ENCODE measurements at regions not wholly inside any gene's neighbourhood (a gene's known extent, or its start where the extent isn't known, plus 50 kb on each side); places are given as distances from the start of the nearest gene placed in this dataset.

- DNase-seq (ENCODE audit: extremely low spot score): no peak
- Histone ChIP-seq H3K4me3 (no peak overlapping the region), H3K4me1 (no peaks in the 10 kb centered on the region), H3K27ac (replicated peaks in 1 of 4) (no peak overlapping the region), H3K9me3 (peaks cover 0 to 28% (median 16%) of the 10 kb centered on the region in 4 donors), H3K27me3 (peaks cover 0 to 23% (median 0%) of the 10 kb centered on the region in 4 donors), H3K36me3 (no peaks in the 10 kb centered on the region)
- TF ChIP-seq, protein P1, sequence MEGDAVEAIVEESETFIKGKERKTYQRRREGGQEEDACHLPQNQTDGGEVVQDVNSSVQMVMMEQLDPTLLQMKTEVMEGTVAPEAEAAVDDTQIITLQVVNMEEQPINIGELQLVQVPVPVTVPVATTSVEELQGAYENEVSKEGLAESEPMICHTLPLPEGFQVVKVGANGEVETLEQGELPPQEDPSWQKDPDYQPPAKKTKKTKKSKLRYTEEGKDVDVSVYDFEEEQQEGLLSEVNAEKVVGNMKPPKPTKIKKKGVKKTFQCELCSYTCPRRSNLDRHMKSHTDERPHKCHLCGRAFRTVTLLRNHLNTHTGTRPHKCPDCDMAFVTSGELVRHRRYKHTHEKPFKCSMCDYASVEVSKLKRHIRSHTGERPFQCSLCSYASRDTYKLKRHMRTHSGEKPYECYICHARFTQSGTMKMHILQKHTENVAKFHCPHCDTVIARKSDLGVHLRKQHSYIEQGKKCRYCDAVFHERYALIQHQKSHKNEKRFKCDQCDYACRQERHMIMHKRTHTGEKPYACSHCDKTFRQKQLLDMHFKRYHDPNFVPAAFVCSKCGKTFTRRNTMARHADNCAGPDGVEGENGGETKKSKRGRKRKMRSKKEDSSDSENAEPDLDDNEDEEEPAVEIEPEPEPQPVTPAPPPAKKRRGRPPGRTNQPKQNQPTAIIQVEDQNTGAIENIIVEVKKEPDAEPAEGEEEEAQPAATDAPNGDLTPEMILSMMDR (IDR thresholded peaks at IDR 0.05): no peak
- TF ChIP-seq POLR2AphosphoS5 (IDR thresholded peaks at IDR 0.05) (no peak), EP300 (IDR thresholded peaks at IDR 0.05) (no peak), POLR2A (IDR thresholded peaks at IDR 0.05; ENCODE audit: low read depth) (no peak)
- intact Hi-C loops (cut with DNase I): no loop called here
Measured at GRCh38 chr1:29993950-29994349, 729.4 kb downstream of the MATN1 start.

DNA sequence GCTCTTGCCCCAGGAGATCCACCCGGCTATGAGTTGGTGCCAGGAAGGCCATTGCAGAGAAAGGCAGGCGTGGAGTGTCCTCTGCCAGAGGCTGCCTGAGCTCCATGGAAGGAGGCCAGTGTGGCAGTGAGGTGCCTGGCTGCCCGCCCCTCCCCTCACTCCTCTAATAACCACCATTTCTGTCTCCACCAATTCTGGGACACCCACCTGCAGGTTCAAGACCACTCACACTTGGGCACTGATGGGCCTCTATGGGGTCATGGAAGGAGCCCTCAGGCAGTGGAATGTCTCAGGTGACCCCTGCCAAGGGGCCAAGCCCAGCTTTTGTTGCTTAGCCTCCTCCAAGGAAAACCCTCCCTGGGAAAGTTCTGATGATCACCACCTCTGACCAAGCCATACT is 731.6 kb downstream of the MATN1 start:
- Histone ChIP-seq H3K27me3 (peaks cover 0 to 27% (median 0%) of the 10 kb centered on the region in 4 donors), H3K4me3 (no peak overlapping the region), H3K4me1 (no peaks in the 10 kb centered on the region), H3K9me3 (peaks cover 0 to 28% (median 16%) of the 10 kb centered on the region in 4 donors), H3K36me3 (no peaks in the 10 kb centered on the region), H3K27ac (replicated peaks in 1 of 4) (no peak overlapping the region)
- intact Hi-C loops (cut with DNase I): no loop called here
- WGBS: 82% methylated on average over 2 of the region's 3 CpGs
- TF ChIP-seq EP300 (IDR thresholded peaks at IDR 0.05) (no peak), POLR2AphosphoS5 (IDR thresholded peaks at IDR 0.05) (no peak), POLR2A (IDR thresholded peaks at IDR 0.05; ENCODE audit: low read depth) (no peak)
- TF ChIP-seq, protein P1 (IDR thresholded peaks at IDR 0.05): no peak
- no peak for DNase-seq (ENCODE audit: extremely low spot score)

- Histone ChIP-seq H3K27ac (replicated peaks in 1 of 4) (no peak overlapping the region), H3K9me3 (peaks cover 0 to 28% (median 16%) of the 10 kb centered on the region in 4 donors), H3K4me1 (no peaks in the 10 kb centered on the region), H3K27me3 (peaks cover 0 to 31% (median 0%) of the 10 kb centered on the region in 4 donors), H3K4me3 (no peak overlapping the region), H3K36me3 (no peaks in the 10 kb centered on the region)
- WGBS: 61% methylated on average over 15 of the region's 15 CpGs
- TF ChIP-seq EP300 (IDR thresholded peaks at IDR 0.05) (no peak), POLR2A (IDR thresholded peaks at IDR 0.05; ENCODE audit: low read depth) (no peak), POLR2AphosphoS5 (IDR thresholded peaks at IDR 0.05) (no peak)
- TF ChIP-seq, protein P1 (IDR thresholded peaks at IDR 0.05): no peak
- intact Hi-C loops (cut with DNase I): no loop called here
- peak; percentile 70 for DNase-seq (ENCODE audit: extremely low spot score)
Measured at GRCh38 chr1:29991025-29991424, 732.4 kb downstream of the MATN1 start.

GRCh38 chr1:29990304-29990703 is 733.1 kb downstream of the MATN1 start:
- WGBS: 64% methylated on average over 8 of the region's 8 CpGs
- Histone ChIP-seq H3K27me3 (peaks cover 0 to 31% (median 0%) of the 10 kb centered on the region in 4 donors), H3K27ac (replicated peaks in 1 of 4) (no peak overlapping the region), H3K4me3 (no peak overlapping the region), H3K36me3 (no peaks in the 10 kb centered on the region), H3K9me3 (peaks cover 0 to 26% (median 15%) of the 10 kb centered on the region in 4 donors), H3K4me1 (no peaks in the 10 kb centered on the region)
- intact Hi-C loops (cut with DNase I): no loop called here
- TF ChIP-seq EP300 (IDR thresholded peaks at IDR 0.05): no peak
- no peak for TF ChIP-seq POLR2A (IDR thresholded peaks at IDR 0.05; ENCODE audit: low read depth)
- no peak for TF ChIP-seq POLR2AphosphoS5 (IDR thresholded peaks at IDR 0.05)
- TF ChIP-seq, protein P1 (IDR thresholded peaks at IDR 0.05): no peak
- DNase-seq (ENCODE audit: extremely low spot score): peak; percentile 81

- H3K4me3 ChIP-seq: no peak overlapping the region
- peak; percentile 86 for DNase-seq (ENCODE audit: extremely low spot score)
- H3K36me3 ChIP-seq: no peaks in the 10 kb centered on the region
- peaks cover 0 to 42% (median 0%) of the 10 kb centered on the region in 4 donors for H3K27me3 ChIP-seq
- H3K9me3 ChIP-seq: no peaks in the 10 kb centered on the region
- WGBS: 25% methylated on average over 2 of the region's 2 CpGs
- TF ChIP-seq, protein P1 (IDR thresholded peaks at IDR 0.05): no peak
- TF ChIP-seq POLR2A (IDR thresholded peaks at IDR 0.05; ENCODE audit: low read depth) (no peak), POLR2AphosphoS5 (IDR thresholded peaks at IDR 0.05) (no peak), EP300 (IDR thresholded peaks at IDR 0.05) (no peak)
- H3K4me1 ChIP-seq: no peaks in the 10 kb centered on the region
- intact Hi-C loops (cut with DNase I): no loop called here
- no peak overlapping the region for H3K27ac ChIP-seq (replicated peaks in 1 of 4)
Measured at GRCh38 chr1:29986986-29987385, 736.4 kb downstream of the MATN1 start.

All from esophagus muscularis mucosa (tissue), 4 donors.